ENCODE measurements at regions not wholly inside any gene's neighbourhood (a gene's known extent, or its start where the extent isn't known, plus 50 kb on each side); places are given as distances from the start of the nearest gene placed in this dataset.

DNA sequence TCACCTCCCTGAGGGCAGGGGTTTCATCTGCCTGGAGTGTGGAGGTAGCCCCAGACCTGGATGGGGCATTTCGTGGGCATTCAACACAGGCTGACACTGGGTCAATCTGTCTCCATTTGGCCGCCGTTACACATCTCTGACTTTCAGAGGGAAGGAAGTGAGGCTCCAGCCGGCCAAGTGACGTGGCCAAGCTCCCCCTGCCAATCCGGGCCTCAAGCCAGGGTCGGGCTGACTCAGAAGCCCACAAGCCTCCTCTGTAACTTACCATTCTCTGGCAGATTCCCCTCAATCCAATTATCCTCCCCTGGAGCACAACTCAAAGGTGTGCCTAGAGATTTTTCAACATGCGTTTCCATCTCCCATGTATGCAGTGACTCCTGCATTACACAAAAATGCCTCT lies 227.6 kb downstream of the KLF13 start:
- TF ChIP-seq, protein P1, sequence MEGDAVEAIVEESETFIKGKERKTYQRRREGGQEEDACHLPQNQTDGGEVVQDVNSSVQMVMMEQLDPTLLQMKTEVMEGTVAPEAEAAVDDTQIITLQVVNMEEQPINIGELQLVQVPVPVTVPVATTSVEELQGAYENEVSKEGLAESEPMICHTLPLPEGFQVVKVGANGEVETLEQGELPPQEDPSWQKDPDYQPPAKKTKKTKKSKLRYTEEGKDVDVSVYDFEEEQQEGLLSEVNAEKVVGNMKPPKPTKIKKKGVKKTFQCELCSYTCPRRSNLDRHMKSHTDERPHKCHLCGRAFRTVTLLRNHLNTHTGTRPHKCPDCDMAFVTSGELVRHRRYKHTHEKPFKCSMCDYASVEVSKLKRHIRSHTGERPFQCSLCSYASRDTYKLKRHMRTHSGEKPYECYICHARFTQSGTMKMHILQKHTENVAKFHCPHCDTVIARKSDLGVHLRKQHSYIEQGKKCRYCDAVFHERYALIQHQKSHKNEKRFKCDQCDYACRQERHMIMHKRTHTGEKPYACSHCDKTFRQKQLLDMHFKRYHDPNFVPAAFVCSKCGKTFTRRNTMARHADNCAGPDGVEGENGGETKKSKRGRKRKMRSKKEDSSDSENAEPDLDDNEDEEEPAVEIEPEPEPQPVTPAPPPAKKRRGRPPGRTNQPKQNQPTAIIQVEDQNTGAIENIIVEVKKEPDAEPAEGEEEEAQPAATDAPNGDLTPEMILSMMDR (IDR thresholded peaks at IDR 0.05): no peak
- no peak for TF ChIP-seq POLR2A (IDR thresholded peaks at IDR 0.05)

Measured in right lobe of liver (tissue), 4 donors.